IMR-90 (cell line): ENCODE measurements at regions not wholly inside any gene's neighbourhood (a gene's known extent, or its start where the extent isn't known, plus 50 kb on each side); places are given as distances from the start of the nearest gene placed in this dataset.

Experiments
- ATAC-seq: fragments of 200-7000 bp; cut with Tn5 transposase; 2 replicates; pipeline ENCODE4 v1.9.1; 2020; ENCODE audit warnings: low read depth, mild to moderate bottlenecking, moderate library complexity
- BruUV-seq: library from RNA; stranded (reverse); fragments of 400-500 nt; replicated peaks from 2 replicates; lab custom pipeline; 2021; lab: Mats Ljungman, UMichigan
- CTCF ChIA-PET: fragments of 300-600 bp; formaldehyde crosslinking; extraction: SDS; loops from one replicate; lab custom pipeline; 2021; ENCODE audit warnings: antibody characterized with exemption; lab: Yijun Ruan, JAX
- POLR2A ChIA-PET: fragments of 300-600 bp; sonication (Branson Sonifier 250); formaldehyde crosslinking; loops from one replicate; lab custom pipeline; 2022; ENCODE audit warnings: antibody characterized with exemption; ENCODE audit not compliant: unreplicated experiment; lab: Charles Lee
- DNase-seq: peaks from one replicate; pipeline ENCODE4 v3.0.0; 2013
- H2AFZ ChIP-seq: replicated peaks from 2 replicates; pipeline ENCODE3; 2013; ENCODE audit warnings: low read length, mild to moderate bottlenecking; ENCODE audit not compliant: poor library complexity
- H2AK5ac ChIP-seq: 2 replicates; pipeline ENCODE4 v1.6.1; 2013; ENCODE audit warnings: low read depth, low read length, inconsistent platforms
- H2AK9ac ChIP-seq: replicated peaks from 2 replicates; pipeline ENCODE3; 2013; ENCODE audit warnings: mild to moderate bottlenecking, low read depth, low read length, moderate library complexity; ENCODE audit not compliant: poor library complexity
- H2BK120ac ChIP-seq: 2 replicates; pipeline ENCODE4 v1.6.1; 2013; ENCODE audit warnings: low read depth, low read length, inconsistent platforms
- H2BK15ac ChIP-seq: 3 replicates; pipeline ENCODE4 v1.6.1; 2013; ENCODE audit warnings: low read depth, low read length, inconsistent platforms
- H2BK20ac ChIP-seq: 2 replicates; pipeline ENCODE4 v1.6.1; 2013; ENCODE audit warnings: low read depth, mild to moderate bottlenecking, inconsistent platforms, low read length, moderate library complexity
- H2BK5ac ChIP-seq: 2 replicates; pipeline ENCODE4 v1.6.1; 2013; ENCODE audit warnings: mild to moderate bottlenecking, low read depth, low read length, inconsistent platforms; ENCODE audit not compliant: poor library complexity, severe bottlenecking
- H3K14ac ChIP-seq: replicated peaks from 2 replicates; pipeline ENCODE4 v1.6.1; 2013; ENCODE audit warnings: low read depth, low read length, inconsistent platforms
- H3K18ac ChIP-seq: 2 replicates; pipeline ENCODE4 v1.6.1; 2013; ENCODE audit warnings: low read depth, low read length, control low read depth
- H3K23ac ChIP-seq: 2 replicates; pipeline ENCODE4 v1.6.1; 2013; ENCODE audit warnings: low read depth, low read length, inconsistent platforms
- H3K27ac ChIP-seq: 2 replicates; pipeline ENCODE4 v1.5.1; 2013; ENCODE audit warnings: mild to moderate bottlenecking, control low read depth, low read length; ENCODE audit not compliant: insufficient read depth
- H3K27me3 ChIP-seq: 2 replicates; pipeline ENCODE4 v1.6.1; 2013; ENCODE audit warnings: low read length; ENCODE audit not compliant: control insufficient read depth, insufficient read depth
- H3K36me3 ChIP-seq: 2 replicates; pipeline ENCODE4 v1.6.1; 2013; ENCODE audit warnings: low read length, mixed read lengths; ENCODE audit not compliant: control insufficient read depth, insufficient read depth
- H3K4ac ChIP-seq: 2 replicates; pipeline ENCODE4 v1.6.1; 2013; ENCODE audit warnings: low read depth, low read length, inconsistent platforms
- H3K4me1 ChIP-seq: 2 replicates; pipeline ENCODE4 v1.6.1; 2013; ENCODE audit warnings: low read length, mixed read lengths; ENCODE audit not compliant: control insufficient read depth, insufficient read depth
- H3K4me2 ChIP-seq: 2 replicates; pipeline ENCODE4 v1.6.1; 2013; ENCODE audit warnings: low read depth, mild to moderate bottlenecking, control low read depth, low read length, moderate library complexity
- H3K4me3 ChIP-seq: 2 replicates; pipeline ENCODE4 v1.5.1; 2013; ENCODE audit warnings: low read depth, mild to moderate bottlenecking, control low read depth, low read length, moderate library complexity; ENCODE audit not compliant: insufficient read depth
- H3K56ac ChIP-seq: 2 replicates; pipeline ENCODE4 v1.6.1; 2013; ENCODE audit warnings: low read length, inconsistent platforms; ENCODE audit not compliant: insufficient read depth; ENCODE audit errors: extremely low read depth
- H3K79me1 ChIP-seq, 2 experiments: 2 replicates each; pipeline ENCODE4 v1.6.1; 2013; ENCODE audit warnings: low read length in 2 of 2, inconsistent platforms in 1 of 2, low read depth in 1 of 2
- H3K9ac ChIP-seq: 2 replicates; pipeline ENCODE4 v1.6.1; 2013; ENCODE audit warnings: low read depth, low read length, control low read depth
- H3K9me1 ChIP-seq: 2 replicates; pipeline ENCODE4 v1.6.1; 2013; ENCODE audit warnings: low read length, inconsistent platforms; ENCODE audit not compliant: insufficient read depth
- H3K9me3 ChIP-seq: 2 replicates; pipeline ENCODE4 v1.6.1; 2013; ENCODE audit warnings: low read length; ENCODE audit not compliant: control insufficient read depth, insufficient read depth
- H4K20me1 ChIP-seq: 2 replicates; pipeline ENCODE4 v1.6.1; 2013; ENCODE audit warnings: low read length, inconsistent platforms; ENCODE audit not compliant: insufficient read depth
- H4K5ac ChIP-seq: 2 replicates; pipeline ENCODE4 v1.6.1; 2013; ENCODE audit warnings: mild to moderate bottlenecking, low read depth, low read length, control low read depth
- H4K8ac ChIP-seq, 2 experiments: 2 replicates each; pipeline ENCODE4 v1.6.1; 2013; ENCODE audit warnings: low read depth in 2 of 2, low read length in 2 of 2, control low read depth in 1 of 2, inconsistent platforms in 1 of 2
- H4K91ac ChIP-seq: 2 replicates; pipeline ENCODE4 v1.6.1; 2013; ENCODE audit warnings: low read depth, low read length, inconsistent platforms; ENCODE audit not compliant: insufficient read depth
- POLR2A ChIP-seq: IDR thresholded peaks from 2 replicates; pipeline ENCODE4 v1.6.1; 2012; ENCODE audit warnings: mild to moderate bottlenecking, low read depth, low read length
- WGBS, 2 experiments: methylation state at CpG; one replicate each; pipeline versions ENCODE4 v1.1.5 to v1.1.7; 2013; ENCODE audit warnings: missing lambda C conversion rate in 2 of 2; ENCODE audit not compliant: insufficient read length in 1 of 2; ENCODE audit errors: extremely low coverage in 2 of 2; 5-methylcytosine and 5-hydroxymethylcytosine counted together
- dilution Hi-C: fragments of 300-500 bp; cut with HindIII; formaldehyde crosslinking; loops from one replicate; pipeline ENCODE4 v1.14.3; 2018; ENCODE audit warnings: low sequenced_read_pairs; ENCODE audit not compliant: unreplicated experiment
- in situ Hi-C: fragments of 300-500 bp; cut with MboI; formaldehyde crosslinking; loops from 3 replicates; pipeline ENCODE4 v1.14.3; 2019; ENCODE audit warnings: low sequenced_read_pairs, inconsistent platforms, mixed read lengths
- intact Hi-C: fragments of 100-400 bp; cut with micrococcal nuclease; formaldehyde crosslinking; loops from 2 replicates; pipeline ENCODE4 v1.10.0; 2022
- TF ChIP-seq, protein P1 (sequence below): fragments of 150-350 bp; IDR thresholded peaks from 2 replicates; pipeline ENCODE4 v1.6.1; 2017; ENCODE audit warnings: mild to moderate bottlenecking, antibody characterized with exemption, low read length, low read depth

- H3K9me3 ChIP-seq: no peaks in the 10 kb centered on the region
- no peak overlapping the region for H3K23ac ChIP-seq
- no peak overlapping the region for H2AK9ac ChIP-seq
- H2BK5ac ChIP-seq: no peak overlapping the region
- ChIA-PET POLR2A (no interaction called here), CTCF (no interaction called here)
- no peak overlapping the region for H2BK20ac ChIP-seq
- no peak overlapping the region for H3K14ac ChIP-seq
- ATAC-seq: no peak
- no peak overlapping the region for H3K27ac ChIP-seq
- 42% methylated on average over 7 of the region's 22 CpGs; no CpG with 5 or more reads in 1 of the 2 experiments for WGBS, 2 experiments
- BruUV-seq: no TSS peak
- H3K4ac ChIP-seq: no peak overlapping the region
- no peak overlapping the region for H4K8ac ChIP-seq
- no peaks in the 10 kb centered on the region for H3K9me1 ChIP-seq
- H3K56ac ChIP-seq: no peak overlapping the region
- H3K4me2 ChIP-seq: no peak overlapping the region
- dilution Hi-C loops: no loop called here
- H2BK15ac ChIP-seq: no peak overlapping the region
- H3K36me3 ChIP-seq: no peaks in the 10 kb centered on the region
- no peak overlapping the region for H3K18ac ChIP-seq
- H4K91ac ChIP-seq: no peak overlapping the region
- H3K79me1 ChIP-seq: no peaks in the 10 kb centered on the region
- in situ Hi-C loops: no loop called here
- peaks cover 8% of the 10 kb centered on the region for H3K27me3 ChIP-seq
- TF ChIP-seq, protein P1, sequence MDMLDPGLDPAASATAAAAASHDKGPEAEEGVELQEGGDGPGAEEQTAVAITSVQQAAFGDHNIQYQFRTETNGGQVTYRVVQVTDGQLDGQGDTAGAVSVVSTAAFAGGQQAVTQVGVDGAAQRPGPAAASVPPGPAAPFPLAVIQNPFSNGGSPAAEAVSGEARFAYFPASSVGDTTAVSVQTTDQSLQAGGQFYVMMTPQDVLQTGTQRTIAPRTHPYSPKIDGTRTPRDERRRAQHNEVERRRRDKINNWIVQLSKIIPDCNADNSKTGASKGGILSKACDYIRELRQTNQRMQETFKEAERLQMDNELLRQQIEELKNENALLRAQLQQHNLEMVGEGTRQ: no peak
- no peak for TF ChIP-seq POLR2A
- no peak overlapping the region for H4K5ac ChIP-seq
- H2AK5ac ChIP-seq: no peak overlapping the region
- no peaks in the 10 kb centered on the region for H4K20me1 ChIP-seq
- no peak overlapping the region for H3K4me3 ChIP-seq
- intact Hi-C loops: no loop called here
- H2BK120ac ChIP-seq: no peak overlapping the region
- H2AFZ ChIP-seq: no peak overlapping the region
- DNase-seq: no peak
- no peaks in the 10 kb centered on the region for H3K4me1 ChIP-seq
- no peak overlapping the region for H3K9ac ChIP-seq
These were observed 295.9 kb upstream of the N4BP1 start for GRCh38 chr16:48905632-48906505.
